H1 (cell line): ENCODE measurements at regions not wholly inside any gene's neighbourhood (a gene's known extent, or its start where the extent isn't known, plus 50 kb on each side); places are given as distances from the start of the nearest gene placed in this dataset.

Experiments used
- MAFK ChIP-seq: IDR thresholded peaks from 2 replicates; pipeline ENCODE4 v1.6.1; 2012; ENCODE audit warnings: low read depth, mild to moderate bottlenecking, improper control_type of control experiment, low read length

- no peak for TF ChIP-seq MAFK
Observed at GRCh38 chr12:30399859-30400258, 295.8 kb downstream of the IPO8 start (continued).
